ENCODE measurements at regions not wholly inside any gene's neighbourhood (a gene's known extent, or its start where the extent isn't known, plus 50 kb on each side); places are given as distances from the start of the nearest gene placed in this dataset.

GRCh38 chrX:9137152-9137551 lies 103.2 kb upstream of the FAM9B start:
- no peak for DNase-seq
- Histone ChIP-seq H3K4me3 (no peak overlapping the region), H3K9me3 (no peaks in the 10 kb centered on the region), H3K4me1 (no peaks in the 10 kb centered on the region), H3K27me3 (no peaks in the 10 kb centered on the region), H3K27ac (no peak overlapping the region), H3K36me3 (no peaks in the 10 kb centered on the region)
- no peak for TF ChIP-seq POLR2A (IDR thresholded peaks at IDR 0.05)
- TF ChIP-seq, protein P1, sequence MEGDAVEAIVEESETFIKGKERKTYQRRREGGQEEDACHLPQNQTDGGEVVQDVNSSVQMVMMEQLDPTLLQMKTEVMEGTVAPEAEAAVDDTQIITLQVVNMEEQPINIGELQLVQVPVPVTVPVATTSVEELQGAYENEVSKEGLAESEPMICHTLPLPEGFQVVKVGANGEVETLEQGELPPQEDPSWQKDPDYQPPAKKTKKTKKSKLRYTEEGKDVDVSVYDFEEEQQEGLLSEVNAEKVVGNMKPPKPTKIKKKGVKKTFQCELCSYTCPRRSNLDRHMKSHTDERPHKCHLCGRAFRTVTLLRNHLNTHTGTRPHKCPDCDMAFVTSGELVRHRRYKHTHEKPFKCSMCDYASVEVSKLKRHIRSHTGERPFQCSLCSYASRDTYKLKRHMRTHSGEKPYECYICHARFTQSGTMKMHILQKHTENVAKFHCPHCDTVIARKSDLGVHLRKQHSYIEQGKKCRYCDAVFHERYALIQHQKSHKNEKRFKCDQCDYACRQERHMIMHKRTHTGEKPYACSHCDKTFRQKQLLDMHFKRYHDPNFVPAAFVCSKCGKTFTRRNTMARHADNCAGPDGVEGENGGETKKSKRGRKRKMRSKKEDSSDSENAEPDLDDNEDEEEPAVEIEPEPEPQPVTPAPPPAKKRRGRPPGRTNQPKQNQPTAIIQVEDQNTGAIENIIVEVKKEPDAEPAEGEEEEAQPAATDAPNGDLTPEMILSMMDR (IDR thresholded peaks at IDR 0.05): no peak

DNA sequence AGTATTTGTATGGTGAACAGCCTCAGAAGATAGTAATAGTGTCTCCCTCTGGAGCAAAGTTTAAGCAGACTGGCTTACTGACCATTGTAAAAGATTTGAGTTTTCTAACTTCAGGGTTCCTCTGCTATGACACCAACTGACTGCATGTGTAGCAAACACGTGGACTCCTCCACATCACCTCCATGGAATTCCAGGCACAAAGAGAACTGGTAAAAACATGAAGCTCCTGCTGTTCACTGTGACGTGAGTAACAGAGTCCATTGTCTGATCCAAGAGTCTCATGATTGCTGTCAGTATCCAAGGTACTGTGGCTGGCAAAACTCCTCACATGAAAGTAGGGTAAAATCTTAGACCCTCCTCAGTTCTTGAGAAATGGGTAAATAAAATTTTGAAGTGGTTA lies 107.6 kb upstream of the FAM9B start:
- TF ChIP-seq, protein P1 (IDR thresholded peaks at IDR 0.05): no peak
- no peak for TF ChIP-seq POLR2A (IDR thresholded peaks at IDR 0.05)

GRCh38 chrX:9144701-9145241 lies 110.8 kb upstream of the FAM9B start:
- TF ChIP-seq, protein P1 (IDR thresholded peaks at IDR 0.05): no peak
- no peak for DNase-seq
- Histone ChIP-seq H3K27ac (no peak overlapping the region), H3K27me3 (no peaks in the 10 kb centered on the region), H3K4me3 (no peak overlapping the region), H3K9me3 (no peaks in the 10 kb centered on the region), H3K4me1 (no peaks in the 10 kb centered on the region), H3K36me3 (no peaks in the 10 kb centered on the region)

More for the DNA sequence above, 107.6 kb upstream of the FAM9B start:
- H3K36me3 ChIP-seq: no peaks in the 10 kb centered on the region
- no peak overlapping the region for H3K27ac ChIP-seq
- no peaks in the 10 kb centered on the region for H3K27me3 ChIP-seq
- no peaks in the 10 kb centered on the region for H3K9me3 ChIP-seq
- no peaks in the 10 kb centered on the region for H3K4me1 ChIP-seq
- H3K4me3 ChIP-seq: no peak overlapping the region
- no peak for DNase-seq

DNA sequence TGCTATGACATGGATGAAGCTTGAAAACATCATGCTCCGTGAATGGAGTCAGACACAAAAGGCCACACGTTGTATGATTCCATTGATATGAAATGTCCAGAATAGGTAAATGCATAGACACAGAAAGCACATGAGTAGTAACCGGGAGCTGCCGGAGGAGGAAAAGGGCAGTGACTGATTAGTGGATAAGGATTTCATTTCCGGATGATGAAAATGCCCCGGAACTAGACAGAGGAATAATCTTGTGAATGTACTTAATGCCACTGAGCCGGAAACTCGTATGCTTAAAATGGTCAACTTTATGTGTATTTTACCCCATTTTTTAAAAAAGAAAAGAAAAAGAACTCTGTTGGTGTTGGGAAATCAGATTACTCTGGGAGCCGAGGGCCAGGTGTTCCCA lies 112.7 kb upstream of the FAM9B start:
- Histone ChIP-seq H3K4me3 (no peak overlapping the region), H3K27ac (no peak overlapping the region), H3K36me3 (no peaks in the 10 kb centered on the region), H3K27me3 (no peaks in the 10 kb centered on the region), H3K4me1 (no peaks in the 10 kb centered on the region), H3K9me3 (no peaks in the 10 kb centered on the region)
- no peak for DNase-seq
- TF ChIP-seq, protein P1 (IDR thresholded peaks at IDR 0.05): no peak
- TF ChIP-seq POLR2A (IDR thresholded peaks at IDR 0.05): no peak

DNA sequence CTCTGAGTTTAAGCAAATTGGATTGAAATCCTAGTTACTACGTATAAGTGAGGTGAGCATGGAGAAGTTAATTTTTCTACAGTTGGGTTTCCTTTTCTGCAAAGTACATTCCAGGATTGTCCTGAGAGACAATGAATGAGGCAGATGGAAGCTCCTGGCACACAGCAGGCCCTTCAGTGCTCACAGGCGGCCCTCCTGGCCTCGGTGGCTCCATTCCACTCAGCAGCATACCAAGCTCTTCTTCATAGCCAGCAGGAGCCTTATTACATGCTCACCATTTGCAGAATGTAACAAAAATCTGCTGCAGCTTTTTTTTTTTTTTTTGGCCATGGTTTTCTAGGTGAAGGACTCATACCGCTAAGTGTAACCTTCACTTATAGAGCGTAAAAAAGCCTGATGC lies 113.2 kb upstream of the FAM9B start:
- Histone ChIP-seq H3K36me3 (no peaks in the 10 kb centered on the region), H3K4me1 (no peaks in the 10 kb centered on the region), H3K4me3 (no peak overlapping the region), H3K9me3 (no peaks in the 10 kb centered on the region), H3K27ac (no peak overlapping the region), H3K27me3 (no peaks in the 10 kb centered on the region)
- TF ChIP-seq, protein P1 (IDR thresholded peaks at IDR 0.05): no peak
- TF ChIP-seq POLR2A (IDR thresholded peaks at IDR 0.05): no peak
- DNase-seq: no peak

DNA sequence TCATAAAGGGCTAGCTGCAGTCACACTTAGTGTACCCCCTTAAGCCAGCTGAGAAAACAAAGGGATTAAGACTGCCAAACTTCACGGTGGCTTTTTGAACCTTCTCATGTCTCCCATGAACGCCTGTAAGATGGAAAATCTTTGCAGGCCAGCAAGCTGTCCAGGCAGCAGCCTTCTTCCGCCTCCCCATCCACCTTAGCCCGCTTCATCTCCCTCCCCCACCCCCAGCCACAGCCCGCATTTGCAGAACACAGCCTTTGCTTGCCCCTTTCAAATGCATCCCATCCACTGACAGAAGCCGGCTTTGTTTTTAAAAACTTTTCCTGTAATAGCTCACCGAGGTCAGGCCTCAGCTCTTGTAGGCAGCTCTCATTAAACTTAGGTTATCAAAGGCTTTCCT lies 113.8 kb upstream of the FAM9B start:
- no peaks in the 10 kb centered on the region for H3K9me3 ChIP-seq
- TF ChIP-seq, protein P1 (IDR thresholded peaks at IDR 0.05): no peak
- TF ChIP-seq POLR2A (IDR thresholded peaks at IDR 0.05): no peak
- no peak overlapping the region for H3K4me3 ChIP-seq
- DNase-seq: no peak
- no peaks in the 10 kb centered on the region for H3K36me3 ChIP-seq
- no peaks in the 10 kb centered on the region for H3K4me1 ChIP-seq
- no peaks in the 10 kb centered on the region for H3K27me3 ChIP-seq
- H3K27ac ChIP-seq: no peak overlapping the region
